IPS-15b (cell line): ENCODE measurements at regions not wholly inside any gene's neighbourhood (a gene's known extent, or its start where the extent isn't known, plus 50 kb on each side); places are given as distances from the start of the nearest gene placed in this dataset.

Experiments
- H3K27me3 ChIP-seq: one replicate; pipeline ENCODE4 v1.6.1; 2013; ENCODE audit warnings: low read length; ENCODE audit not compliant: control insufficient read depth, insufficient read depth
- H3K36me3 ChIP-seq: one replicate; pipeline ENCODE4 v1.6.1; 2013; ENCODE audit warnings: low read length; ENCODE audit not compliant: control insufficient read depth, insufficient read depth
- H3K4me1 ChIP-seq: one replicate; pipeline ENCODE4 v1.6.1; 2013; ENCODE audit warnings: mild to moderate bottlenecking, low read length; ENCODE audit not compliant: control insufficient read depth, insufficient read depth
- H3K4me3 ChIP-seq: one replicate; pipeline ENCODE4 v1.5.1; 2013; ENCODE audit warnings: low read depth, low read length
- H3K9ac ChIP-seq: one replicate; pipeline ENCODE4 v1.6.1; 2013; ENCODE audit warnings: low read depth, mild to moderate bottlenecking, low read length
- H3K9me3 ChIP-seq: one replicate; pipeline ENCODE4 v1.6.1; 2013; ENCODE audit warnings: mild to moderate bottlenecking, low read length; ENCODE audit not compliant: control insufficient read depth, insufficient read depth

- no peaks in the 10 kb centered on the region for H3K36me3 ChIP-seq
- H3K27me3 ChIP-seq, result no peaks in the 10 kb centered on the region
- no peak overlapping the region for H3K9ac ChIP-seq
- H3K4me3 ChIP-seq, result no peak overlapping the region
- no peaks in the 10 kb centered on the region for H3K9me3 ChIP-seq
- no peaks in the 10 kb centered on the region for H3K4me1 ChIP-seq
Observed at GRCh38 chr3:80227216-80227615, 459.4 kb upstream of the ROBO1 start.

- Histone ChIP-seq H3K4me3 (no peak overlapping the region), H3K27me3 (no peaks in the 10 kb centered on the region), H3K9ac (no peak overlapping the region), H3K9me3 (no peaks in the 10 kb centered on the region), H3K4me1 (peaks cover 10% of the 10 kb centered on the region), H3K36me3 (no peaks in the 10 kb centered on the region)
Observed at GRCh38 chr3:80215191-80215590, 447.4 kb upstream of the ROBO1 start.

- Histone ChIP-seq H3K9me3 (no peaks in the 10 kb centered on the region), H3K4me3 (no peak overlapping the region), H3K9ac (no peak overlapping the region), H3K36me3 (no peaks in the 10 kb centered on the region), H3K27me3 (no peaks in the 10 kb centered on the region), H3K4me1 (peaks cover 10% of the 10 kb centered on the region)
Observed at GRCh38 chr3:80213086-80213485, 445.3 kb upstream of the ROBO1 start.

- H3K4me1 ChIP-seq, result no peaks in the 10 kb centered on the region
- H3K36me3 ChIP-seq, result no peaks in the 10 kb centered on the region
- H3K27me3 ChIP-seq, result no peaks in the 10 kb centered on the region
- H3K9me3 ChIP-seq, result no peaks in the 10 kb centered on the region
- no peak overlapping the region for H3K4me3 ChIP-seq
- no peak overlapping the region for H3K9ac ChIP-seq
Observed at GRCh38 chr3:80192936-80193335, 425.1 kb upstream of the ROBO1 start.

GRCh38 chr3:80190051-80190450, 422.3 kb upstream of the ROBO1 start:
- H3K4me3 ChIP-seq, result no peak overlapping the region
- H3K36me3 ChIP-seq, result no peaks in the 10 kb centered on the region
- H3K27me3 ChIP-seq, result no peaks in the 10 kb centered on the region
- no peaks in the 10 kb centered on the region for H3K9me3 ChIP-seq
- H3K9ac ChIP-seq, result no peak overlapping the region
- no peaks in the 10 kb centered on the region for H3K4me1 ChIP-seq

- Histone ChIP-seq H3K27me3 (no peaks in the 10 kb centered on the region), H3K9me3 (no peaks in the 10 kb centered on the region), H3K4me1 (no peaks in the 10 kb centered on the region), H3K36me3 (no peaks in the 10 kb centered on the region), H3K4me3 (no peak overlapping the region), H3K9ac (no peak overlapping the region)
Observed at GRCh38 chr3:80187981-80188380, 420.2 kb upstream of the ROBO1 start.

- no peaks in the 10 kb centered on the region for H3K4me1 ChIP-seq
- no peak overlapping the region for H3K4me3 ChIP-seq
- no peaks in the 10 kb centered on the region for H3K36me3 ChIP-seq
- no peaks in the 10 kb centered on the region for H3K9me3 ChIP-seq
- H3K27me3 ChIP-seq, result no peaks in the 10 kb centered on the region
- H3K9ac ChIP-seq, result no peak overlapping the region
Observed at GRCh38 chr3:80159990-80160506, 392.2 kb upstream of the ROBO1 start.

- H3K9me3 ChIP-seq, result no peaks in the 10 kb centered on the region
- H3K27me3 ChIP-seq, result no peaks in the 10 kb centered on the region
- H3K36me3 ChIP-seq, result no peaks in the 10 kb centered on the region
- H3K4me3 ChIP-seq, result no peak overlapping the region
- no peaks in the 10 kb centered on the region for H3K4me1 ChIP-seq
- H3K9ac ChIP-seq, result no peak overlapping the region
Observed at GRCh38 chr3:80158332-80158731, 390.5 kb upstream of the ROBO1 start.

- Histone ChIP-seq H3K36me3 (no peaks in the 10 kb centered on the region), H3K4me3 (no peak overlapping the region), H3K9me3 (no peaks in the 10 kb centered on the region), H3K27me3 (no peaks in the 10 kb centered on the region), H3K9ac (no peak overlapping the region), H3K4me1 (no peaks in the 10 kb centered on the region)
Observed at GRCh38 chr3:80157546-80157945, 389.7 kb upstream of the ROBO1 start.

- Histone ChIP-seq H3K9me3 (no peaks in the 10 kb centered on the region), H3K9ac (no peak overlapping the region), H3K4me3 (no peak overlapping the region), H3K36me3 (no peaks in the 10 kb centered on the region), H3K4me1 (no peaks in the 10 kb centered on the region), H3K27me3 (no peaks in the 10 kb centered on the region)
Observed at GRCh38 chr3:80152692-80153091, 384.9 kb upstream of the ROBO1 start.

- H3K9ac ChIP-seq, result no peak overlapping the region
Observed at GRCh38 chr3:80142714-80143113, 374.9 kb upstream of the ROBO1 start.

GRCh38 chr3:80141557-80141956, 373.8 kb upstream of the ROBO1 start:
- no peaks in the 10 kb centered on the region for H3K27me3 ChIP-seq
- no peak overlapping the region for H3K4me3 ChIP-seq
- H3K36me3 ChIP-seq, result no peaks in the 10 kb centered on the region
- H3K9me3 ChIP-seq, result no peaks in the 10 kb centered on the region
- no peak overlapping the region for H3K9ac ChIP-seq
- H3K4me1 ChIP-seq, result no peaks in the 10 kb centered on the region

More at GRCh38 chr3:80142714-80143113, 374.9 kb upstream of the ROBO1 start:
- no peaks in the 10 kb centered on the region for H3K4me1 ChIP-seq
- H3K9me3 ChIP-seq, result no peaks in the 10 kb centered on the region
- H3K36me3 ChIP-seq, result no peaks in the 10 kb centered on the region
- no peak overlapping the region for H3K4me3 ChIP-seq
- H3K27me3 ChIP-seq, result no peaks in the 10 kb centered on the region
